ENCODE measurements at regions not wholly inside any gene's neighbourhood (a gene's known extent, or its start where the extent isn't known, plus 50 kb on each side); places are given as distances from the start of the nearest gene placed in this dataset.

DNA sequence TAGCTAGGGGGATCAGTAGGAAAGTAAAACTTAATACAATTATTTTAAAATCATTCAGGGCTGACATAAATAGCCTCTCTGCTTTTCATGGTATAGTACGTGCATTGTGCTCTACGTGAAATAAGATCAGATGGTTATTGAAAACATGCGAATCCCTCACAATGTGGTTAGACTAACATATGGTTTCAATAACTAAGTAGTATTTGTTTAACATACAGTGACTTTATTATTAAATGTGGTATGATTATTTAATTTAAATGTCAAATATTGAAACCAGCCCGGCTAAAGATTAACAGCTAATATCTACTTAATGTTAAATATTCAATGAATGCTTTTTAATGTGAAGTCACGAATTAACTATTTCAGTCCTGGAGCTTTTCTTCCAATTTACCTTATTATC lies 473.9 kb upstream of the THBS1 start:
- Histone ChIP-seq H3K27me3 (replicated peaks in 1 of 4; ENCODE audit: control insufficient read depth in 3 of 4, extremely low read depth in 1 of 4, insufficient read depth in 3 of 4, low read length in 3 of 4) (no peaks in the 10 kb centered on the region), H3K9me3 (ENCODE audit: insufficient read depth in 2 of 2, low read depth in 1 of 2, low read length in 1 of 2) (no peaks in the 10 kb centered on the region), H3K36me3 (ENCODE audit: control insufficient read depth in 2 of 4, insufficient read depth in 4 of 4, low read length in 3 of 4) (no peaks in the 10 kb centered on the region), H2AFZ (ENCODE audit: low read length) (no peak overlapping the region), H3K23ac (ENCODE audit: insufficient read length) (no peak overlapping the region), H2BK12ac (ENCODE audit: low read depth, low read length) (no peak overlapping the region), H3K79me2 (ENCODE audit: control insufficient read depth in 1 of 2, insufficient read depth in 2 of 2, low read length in 2 of 2) (no peaks in the 10 kb centered on the region), H3K27ac (ENCODE audit: low read depth, low read length) (no peak overlapping the region), H4K20me1 (replicated peaks in 1 of 2; ENCODE audit: control insufficient read depth in 1 of 2, insufficient read depth in 2 of 2, low read length in 2 of 2) (no peaks in the 10 kb centered on the region), H3K4me1 (replicated peaks in 1 of 4; ENCODE audit: control insufficient read depth in 3 of 4, insufficient read depth in 4 of 4, low read length in 3 of 4) (no peaks in the 10 kb centered on the region), H3K4me2 (ENCODE audit: insufficient read depth in 1 of 2, low read depth in 2 of 2, low read length in 2 of 2) (no peak overlapping the region), H3K18ac (ENCODE audit: extremely low read depth, low read length) (no peak overlapping the region), H4K5ac (ENCODE audit: insufficient read length, low read depth, low read length) (no peak overlapping the region), H3K56ac (replicated peaks; ENCODE audit: insufficient read length, low read depth, low read length) (no peak overlapping the region), H3K4ac (replicated peaks; ENCODE audit: insufficient read length, low read depth, low read length) (no peak overlapping the region), H3K23me2 (ENCODE audit: low read depth, low read length) (no peaks in the 10 kb centered on the region; the same call in 1 of the 2 replicates), H3K4me3 (ENCODE audit: extremely low read depth in 1 of 4, insufficient read depth in 2 of 4, low read depth in 3 of 4, low read length in 4 of 4) (no peak overlapping the region), H3K79me1 (ENCODE audit: low read depth, low read length) (no peaks in the 10 kb centered on the region), H2BK120ac (replicated peaks; ENCODE audit: low read depth, low read length) (no peak overlapping the region), H2BK15ac (ENCODE audit: low read length) (no peak overlapping the region), H3K9ac (replicated peaks in 1 of 4; ENCODE audit: extremely low read depth in 1 of 4, low read depth in 3 of 4, low read length in 3 of 4) (no peak overlapping the region), H2AK5ac (ENCODE audit: low read depth, low read length) (no peak overlapping the region), H3K14ac (ENCODE audit: insufficient read length) (no peak overlapping the region), H4K8ac (ENCODE audit: extremely low read depth, insufficient read depth, low read length) (no peak overlapping the region), H4K91ac (replicated peaks; ENCODE audit: insufficient read length, low read length) (no peak overlapping the region), H2BK20ac (ENCODE audit: low read length) (no peak overlapping the region), H2BK5ac (ENCODE audit: low read depth, low read length) (no peak overlapping the region)
- 93% methylated on average over 5 of the region's 5 CpGs; no CpG with 5 or more reads in 1 of the 2 experiments for WGBS, 2 experiments (ENCODE audit: extremely low coverage in 1 of 2, insufficient coverage in 1 of 2, insufficient read length in 1 of 2, insufficient replicate concordance in 2 of 2, low coverage in 1 of 2, low lambda C conversion rate in 2 of 2, missing lambda C conversion rate in 1 of 2)
- DNase-seq (ENCODE audit: low read depth in 1 of 2, low spot score in 2 of 2) (no peak), FAIRE-seq (no peak)
- POLR2A ChIA-PET (ENCODE audit: partially characterized antibody): no interaction called here
- CTCF ChIA-PET (ENCODE audit: partially characterized antibody): interaction anchor here (0.9 kb wide), 1 partner anchor 15 kb away, joined by 3 read pairs; no protein-coding TSS in a partner anchor
- TF ChIP-seq NRF1 (IDR thresholded peaks at IDR 0.05; ENCODE audit: low read depth, low read length): no peak
- TF ChIP-seq, protein P1, sequence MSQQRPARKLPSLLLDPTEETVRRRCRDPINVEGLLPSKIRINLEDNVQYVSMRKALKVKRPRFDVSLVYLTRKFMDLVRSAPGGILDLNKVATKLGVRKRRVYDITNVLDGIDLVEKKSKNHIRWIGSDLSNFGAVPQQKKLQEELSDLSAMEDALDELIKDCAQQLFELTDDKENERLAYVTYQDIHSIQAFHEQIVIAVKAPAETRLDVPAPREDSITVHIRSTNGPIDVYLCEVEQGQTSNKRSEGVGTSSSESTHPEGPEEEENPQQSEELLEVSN (IDR thresholded peaks at IDR 0.05): no peak
- TF ChIP-seq CBX8 (IDR thresholded peaks at IDR 0.05; ENCODE audit: borderline replicate concordance, low read depth, low read length): no peak
- TF ChIP-seq, protein P2, sequence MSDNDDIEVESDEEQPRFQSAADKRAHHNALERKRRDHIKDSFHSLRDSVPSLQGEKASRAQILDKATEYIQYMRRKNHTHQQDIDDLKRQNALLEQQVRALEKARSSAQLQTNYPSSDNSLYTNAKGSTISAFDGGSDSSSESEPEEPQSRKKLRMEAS (IDR thresholded peaks at IDR 0.05): no peak
- TF ChIP-seq CHD1 (IDR thresholded peaks at IDR 0.05; ENCODE audit: low read depth, low read length): no peak
- no peak for TF ChIP-seq TAF1 (IDR thresholded peaks at IDR 0.05; ENCODE audit: low read depth, low read length)
- no peak for TF ChIP-seq JUND (IDR thresholded peaks at IDR 0.05; ENCODE audit: low read length)
- no peak for TF ChIP-seq CHD2 (IDR thresholded peaks at IDR 0.05; ENCODE audit: low read length)
